Neuronal stem cell (in vitro differentiated cells): ENCODE measurements at regions not wholly inside any gene's neighbourhood (a gene's known extent, or its start where the extent isn't known, plus 50 kb on each side); places are given as distances from the start of the nearest gene placed in this dataset.
"Not testable (repeated sequence)": the region's sequence is repeated elsewhere in the genome, so short reads cannot be mapped to it uniquely, and the experiment has no call there.

Experiments
- DNase-seq: peaks from one replicate; pipeline ENCODE4 v3.0.0-alpha.2; 2013; ENCODE audit warnings: low spot score
- H2AFZ ChIP-seq: one replicate; pipeline ENCODE4 v1.6.1; 2013; ENCODE audit warnings: mild to moderate bottlenecking, low read length, inconsistent platforms
- H2AK5ac ChIP-seq: 2 replicates; pipeline ENCODE4 v1.6.1; 2013; ENCODE audit warnings: low read depth, mild to moderate bottlenecking, inconsistent platforms, low read length, moderate library complexity, mixed read lengths
- H2BK120ac ChIP-seq: 2 replicates; pipeline ENCODE4 v1.6.1; 2013; ENCODE audit warnings: low read depth, mild to moderate bottlenecking, inconsistent platforms, low read length, moderate library complexity, mixed read lengths
- H2BK12ac ChIP-seq: one replicate; pipeline ENCODE4 v1.6.1; 2013; ENCODE audit warnings: low read length, inconsistent platforms
- H2BK15ac ChIP-seq: 2 replicates; pipeline ENCODE4 v1.6.1; 2013; ENCODE audit warnings: mild to moderate bottlenecking, low read length, inconsistent platforms, mixed read lengths
- H2BK5ac ChIP-seq: one replicate; pipeline ENCODE4 v1.6.1; 2013; ENCODE audit warnings: inconsistent platforms, mild to moderate bottlenecking, low read length, moderate library complexity
- H3K14ac ChIP-seq: one replicate; pipeline ENCODE4 v1.6.1; 2013; ENCODE audit warnings: low read length, inconsistent platforms
- H3K18ac ChIP-seq: 2 replicates; pipeline ENCODE4 v1.6.1; 2013; ENCODE audit warnings: low read length, inconsistent platforms
- H3K23ac ChIP-seq: 2 replicates; pipeline ENCODE4 v1.6.1; 2013; ENCODE audit warnings: low read depth, mild to moderate bottlenecking, mixed read lengths, low read length, inconsistent platforms; ENCODE audit not compliant: poor library complexity
- H3K27ac ChIP-seq: replicated peaks from 3 replicates; pipeline ENCODE4 v1.5.1; 2013; ENCODE audit warnings: low read length, inconsistent platforms
- H3K27me3 ChIP-seq, 3 experiments: 2 replicates each; pipeline ENCODE4 v1.6.1; 2013; ENCODE audit warnings: low read length in 3 of 3, mild to moderate bottlenecking in 2 of 3, inconsistent platforms in 1 of 3, low read depth in 1 of 3, mixed read lengths in 1 of 3, moderate library complexity in 1 of 3; ENCODE audit not compliant: control insufficient read depth in 3 of 3, insufficient read depth in 3 of 3
- H3K36me3 ChIP-seq, 2 donors: replicated peaks in 1 of 2; 2 replicates each; pipeline ENCODE4 v1.6.1; 2013; ENCODE audit warnings: low read length in 2 of 2; ENCODE audit not compliant: control insufficient read depth in 2 of 2, insufficient read depth in 2 of 2
- H3K4ac ChIP-seq: 2 replicates; pipeline ENCODE4 v1.6.1; 2013; ENCODE audit warnings: inconsistent platforms, mild to moderate bottlenecking, low read length, moderate library complexity
- H3K4me1 ChIP-seq, 2 donors: 1 replicate in 1 of 2; 2 replicates in 1 of 2; pipeline ENCODE4 v1.6.1; 2013; ENCODE audit warnings: low read length in 2 of 2, low read depth in 1 of 2; ENCODE audit not compliant: control insufficient read depth in 2 of 2, insufficient read depth in 1 of 2
- H3K4me2 ChIP-seq: one replicate; pipeline ENCODE4 v1.6.1; 2013; ENCODE audit warnings: mild to moderate bottlenecking, low read length, inconsistent platforms; ENCODE audit not compliant: insufficient read depth, poor library complexity, severe bottlenecking
- H3K4me3 ChIP-seq, 2 donors: 2 replicates each; pipeline ENCODE4 v1.5.1; 2013; ENCODE audit warnings: low read length in 2 of 2, mild to moderate bottlenecking in 2 of 2, inconsistent platforms in 1 of 2, moderate library complexity in 1 of 2
- H3K79me1 ChIP-seq: one replicate; pipeline ENCODE4 v1.6.1; 2013; ENCODE audit warnings: low read depth, mild to moderate bottlenecking, inconsistent platforms, low read length, moderate library complexity
- H3K9ac ChIP-seq: one replicate; pipeline ENCODE4 v1.6.1; 2013; ENCODE audit warnings: mild to moderate bottlenecking, low read depth, low read length, inconsistent platforms; ENCODE audit not compliant: poor library complexity
- H3K9me3 ChIP-seq, 2 donors: replicated peaks in 1 of 2; 2 replicates each; pipeline versions ENCODE3 to v1.6.1; 2013; ENCODE audit warnings: low read length in 2 of 2, mild to moderate bottlenecking in 2 of 2, inconsistent platforms in 1 of 2, low read depth in 1 of 2, mixed read lengths in 1 of 2, moderate library complexity in 1 of 2; ENCODE audit not compliant: control insufficient read depth in 2 of 2, insufficient read depth in 1 of 2
- H4K8ac ChIP-seq: one replicate; pipeline ENCODE4 v1.6.1; 2013; ENCODE audit warnings: low read depth, mild to moderate bottlenecking, inconsistent platforms, low read length, moderate library complexity
- H4K91ac ChIP-seq: one replicate; pipeline ENCODE4 v1.6.1; 2013; ENCODE audit warnings: low read length, low read depth, mild to moderate bottlenecking, inconsistent platforms; ENCODE audit not compliant: poor library complexity
- WGBS, 2 donors: extraction: QIAGEN DNeasy Blood & Tissue Kit; methylation state at CpG; one replicate each; pipeline ENCODE4 v1.1.7; 2013; ENCODE audit warnings: missing lambda C conversion rate in 2 of 2, mixed read lengths in 1 of 2; ENCODE audit not compliant: insufficient read length in 2 of 2, insufficient replicate concordance in 1 of 2; ENCODE audit errors: extremely low coverage in 2 of 2; 5-methylcytosine and 5-hydroxymethylcytosine counted together

DNA sequence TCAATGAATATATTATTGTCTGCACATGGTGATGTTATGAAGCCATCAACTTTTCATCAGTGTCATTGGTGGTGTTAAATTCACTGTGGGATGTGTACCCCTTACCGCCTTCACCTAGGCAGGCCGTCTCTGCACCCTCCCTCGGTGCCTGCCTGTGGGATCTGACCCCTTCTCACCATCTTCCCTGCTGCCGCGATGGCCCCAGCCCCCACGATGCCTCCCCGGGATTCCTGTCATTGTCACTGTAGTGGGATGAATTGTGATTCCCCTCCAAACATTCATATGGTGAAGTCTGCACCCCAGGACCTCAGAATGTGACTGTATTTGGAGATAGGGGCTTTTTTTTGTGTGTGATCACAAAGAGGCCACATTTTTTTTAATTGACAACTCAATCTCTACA, 198.3 kb upstream of the HS6ST1 start:
- WGBS, 2 donors: no CpG with 5 or more reads among the region's 7 CpGs
- Histone ChIP-seq H2AK5ac (no peak overlapping the region), H3K18ac (peak overlapping the region; percentile 89), H3K4me3 (no peak overlapping the region), H3K79me1 (no peaks in the 10 kb centered on the region), H3K4ac (no peak overlapping the region), H3K27me3 (no peaks in the 10 kb centered on the region), H2BK15ac (no peak overlapping the region), H2AFZ (no peak overlapping the region), H3K9me3 (no peaks in the 10 kb centered on the region), H3K36me3 (no peaks in the 10 kb centered on the region), H3K14ac (no peak overlapping the region), H2BK12ac (no peak overlapping the region), H2BK120ac (no peak overlapping the region), H3K4me2 (no peak overlapping the region), H3K9ac (no peak overlapping the region), H3K23ac (no peak overlapping the region), H3K4me1 (peaks cover under 1 to 4% of the 10 kb centered on the region in 2 donors), H2BK5ac (no peak overlapping the region), H3K27ac (no peak overlapping the region), H4K91ac (no peak overlapping the region), H4K8ac (no peak overlapping the region)
- DNase-seq: no peak

GRCh38 chr2:128519028-128519427, 200.4 kb upstream of the HS6ST1 start:
- not testable (repeated sequence) for H3K9ac ChIP-seq, H2BK12ac ChIP-seq, H3K14ac ChIP-seq, H2BK15ac ChIP-seq, H2BK5ac ChIP-seq, H3K4me3 ChIP-seq, H3K79me1 ChIP-seq, H4K91ac ChIP-seq, H2AFZ ChIP-seq, H3K27me3 ChIP-seq, H3K4me2 ChIP-seq, H3K9me3 ChIP-seq, H3K36me3 ChIP-seq, H4K8ac ChIP-seq, H2BK120ac ChIP-seq, H3K23ac ChIP-seq, DNase-seq, H3K27ac ChIP-seq, H3K4ac ChIP-seq
- Histone ChIP-seq H2AK5ac (peak overlapping the region; percentile 51), H3K18ac (peak overlapping the region; percentile 40), H3K4me1 (peaks cover 6 to 14% of the 10 kb centered on the region in 2 donors)
- WGBS, 2 donors: no CpG with 5 or more reads among the region's 16 CpGs

GRCh38 chr2:128519517-128520215, 201.0 kb upstream of the HS6ST1 start:
- peak overlapping the region; percentile 40 for H3K18ac ChIP-seq
- no peak overlapping the region for H2AFZ ChIP-seq
- no CpG with 5 or more reads among the region's 6 CpGs for WGBS, 2 donors
- H3K27ac ChIP-seq: no peak overlapping the region
- no peak overlapping the region for H2BK12ac ChIP-seq
- H4K91ac ChIP-seq: no peak overlapping the region
- H3K79me1 ChIP-seq: no peaks in the 10 kb centered on the region
- H3K27me3 ChIP-seq: no peaks in the 10 kb centered on the region
- no peaks in the 10 kb centered on the region for H3K36me3 ChIP-seq
- H4K8ac ChIP-seq: peak overlapping the region; percentile 48
- DNase-seq: no peak
- peak overlapping the region; percentile 51 for H2AK5ac ChIP-seq
- no peak overlapping the region for H3K4me3 ChIP-seq
- H2BK5ac ChIP-seq: no peak overlapping the region
- H3K9ac ChIP-seq: no peak overlapping the region
- H3K4me2 ChIP-seq: no peak overlapping the region
- H3K9me3 ChIP-seq: peaks cover 0 to 8% of the 10 kb centered on the region in 2 donors
- no peak overlapping the region for H3K4ac ChIP-seq
- peaks cover 6 to 14% of the 10 kb centered on the region in 2 donors for H3K4me1 ChIP-seq
- H3K14ac ChIP-seq: no peak overlapping the region
- no peak overlapping the region for H2BK15ac ChIP-seq
- H2BK120ac ChIP-seq: no peak overlapping the region
- H3K23ac ChIP-seq: no peak overlapping the region

GRCh38 chr2:128520340-128520739, 201.7 kb upstream of the HS6ST1 start:
- peak overlapping the region; percentile 17 for H3K23ac ChIP-seq
- no peak overlapping the region for H3K27ac ChIP-seq
- H3K14ac ChIP-seq: no peak overlapping the region
- no peak overlapping the region for H4K91ac ChIP-seq
- no CpG with 5 or more reads among the region's 4 CpGs for WGBS, 2 donors
- no peak overlapping the region for H2BK5ac ChIP-seq
- peak overlapping the region; percentile 39 for H2AK5ac ChIP-seq
- H3K4ac ChIP-seq: no peak overlapping the region
- H3K79me1 ChIP-seq: no peaks in the 10 kb centered on the region
- H3K27me3 ChIP-seq: no peaks in the 10 kb centered on the region
- DNase-seq: no peak
- H3K9me3 ChIP-seq: peaks cover 0 to 8% of the 10 kb centered on the region in 2 donors
- H3K4me3 ChIP-seq: no peak overlapping the region
- no peak overlapping the region for H4K8ac ChIP-seq
- no peak overlapping the region for H2BK12ac ChIP-seq
- H3K4me2 ChIP-seq: no peak overlapping the region
- peaks cover 6 to 14% of the 10 kb centered on the region in 2 donors for H3K4me1 ChIP-seq
- H3K9ac ChIP-seq: no peak overlapping the region
- H3K18ac ChIP-seq: peak overlapping the region; percentile 53
- no peak overlapping the region for H2BK120ac ChIP-seq
- no peak overlapping the region for H2AFZ ChIP-seq
- H3K36me3 ChIP-seq: no peaks in the 10 kb centered on the region
- H2BK15ac ChIP-seq: no peak overlapping the region
